PC-3 (cell line): ENCODE measurements at regions not wholly inside any gene's neighbourhood (a gene's known extent, or its start where the extent isn't known, plus 50 kb on each side); places are given as distances from the start of the nearest gene placed in this dataset.

Source experiments
- ATAC-seq: fragments of 200-7000 bp; cut with Tn5 transposase; 2 replicates; pipeline ENCODE4 v1.9.1; 2020; ENCODE audit warnings: mild to moderate bottlenecking, moderate library complexity
- BruUV-seq: library from RNA; stranded (reverse); fragments of 400-500 nt; replicated peaks from 2 replicates; lab custom pipeline; 2021; lab: Mats Ljungman, UMichigan
- CTCF ChIA-PET: fragments of 300-600 bp; sonication (Branson Sonifier 250); formaldehyde crosslinking; loops from one replicate; lab custom pipeline; 2022; ENCODE audit warnings: antibody characterized with exemption; lab: Charles Lee
- POLR2A ChIA-PET: fragments of 300-600 bp; sonication (Branson Sonifier 250); formaldehyde crosslinking; loops from one replicate; lab custom pipeline; 2022; ENCODE audit warnings: antibody characterized with exemption; ENCODE audit not compliant: unreplicated experiment; lab: Charles Lee
- DNase-seq: peaks from one replicate; pipeline ENCODE4 v3.0.0-alpha.2; 2015
- H2AFZ ChIP-seq: fragments of 300-600 bp; sonication (generic); 2 replicates; pipeline ENCODE4 v1.6.0; 2016; ENCODE audit warnings: antibody characterized with exemption, low read length
- H3F3A ChIP-seq: fragments of 300-600 bp; sonication (generic); one replicate; pipeline ENCODE4 v1.6.0; 2017; ENCODE audit warnings: antibody characterized with exemption, low read length, control low read depth, mild to moderate bottlenecking; ENCODE audit not compliant: unreplicated experiment
- H3K27ac ChIP-seq: fragments of 300-600 bp; sonication (generic); 2 replicates; pipeline ENCODE4 v1.5.1; 2016; ENCODE audit warnings: mild to moderate bottlenecking, low read length
- H3K27me3 ChIP-seq: fragments of 300-600 bp; sonication (generic); 2 replicates; pipeline ENCODE4 v1.6.1; 2016; ENCODE audit warnings: low read length, mixed read lengths
- H3K36me3 ChIP-seq: fragments of 300-600 bp; sonication (generic); 2 replicates; pipeline ENCODE4 v1.6.1; 2016; ENCODE audit warnings: low read depth, mixed run types, low read length, mixed read lengths
- H3K4me1 ChIP-seq: fragments of 300-600 bp; sonication (generic); 2 replicates; pipeline ENCODE4 v1.5.1; 2016; ENCODE audit warnings: low read length; ENCODE audit not compliant: insufficient read depth
- H3K4me2 ChIP-seq: fragments of 300-600 bp; sonication (generic); 2 replicates; pipeline ENCODE4 v1.6.0; 2016; ENCODE audit warnings: low read length
- H3K4me3 ChIP-seq: fragments of 300-600 bp; sonication (generic); 2 replicates; pipeline ENCODE4 v1.5.1; 2016; ENCODE audit warnings: mild to moderate bottlenecking, low read length, mixed read lengths
- H3K79me2 ChIP-seq: fragments of 300-600 bp; sonication (generic); 2 replicates; pipeline ENCODE4 v1.6.1; 2017; ENCODE audit warnings: low read length, mixed read lengths
- H3K9ac ChIP-seq: fragments of 300-600 bp; sonication (generic); 2 replicates; pipeline ENCODE4 v1.6.0; 2016; ENCODE audit warnings: mild to moderate bottlenecking, low read length
- H3K9me2 ChIP-seq: fragments of 300-600 bp; sonication (generic); replicated peaks from 2 replicates; pipeline ENCODE4 v1.6.1; 2016; ENCODE audit warnings: mixed run types, low read length, mixed read lengths
- H3K9me3 ChIP-seq: fragments of 300-600 bp; sonication (generic); 2 replicates; pipeline ENCODE4 v1.6.1; 2016; ENCODE audit warnings: low read length, mixed read lengths
- H4K20me1 ChIP-seq: fragments of 300-600 bp; sonication (generic); 2 replicates; pipeline ENCODE4 v1.6.1; 2016; ENCODE audit warnings: low read length, mixed read lengths
- CTCF ChIP-seq: fragments of 300-600 bp; sonication (generic); conservative IDR thresholded peaks from 2 replicates; pipeline ENCODE4 v1.5.1; 2017; ENCODE audit warnings: antibody characterized with exemption, low read depth, mild to moderate bottlenecking, low read length
- EZH2 ChIP-seq: fragments of 300-600 bp; sonication (generic); IDR thresholded peaks from one replicate; pipeline ENCODE4 v1.6.1; 2017; ENCODE audit warnings: antibody characterized with exemption, mild to moderate bottlenecking, low read length; ENCODE audit not compliant: unreplicated experiment
- EZH2phosphoT487 ChIP-seq: fragments of 300-600 bp; sonication (generic); IDR thresholded peaks from 2 replicates; pipeline ENCODE4 v1.6.1; 2018; ENCODE audit warnings: mild to moderate bottlenecking, antibody characterized with exemption, low read length, borderline replicate concordance
- intact Hi-C: fragments of 100-400 bp; cut with micrococcal nuclease; formaldehyde crosslinking; loops from 2 replicates; pipeline ENCODE4 v1.9.0; 2023

- no peaks in the 10 kb centered on the region for H3K36me3 ChIP-seq
- H3K9ac ChIP-seq, result no peak overlapping the region
- H3K27ac ChIP-seq, result no peak overlapping the region
- no peak overlapping the region for H2AFZ ChIP-seq
- no TSS peak for BruUV-seq
- intact Hi-C loops, result no loop called here
- no peaks in the 10 kb centered on the region for H3F3A ChIP-seq
- ChIA-PET POLR2A (no interaction called here), CTCF (no interaction called here)
- no peak overlapping the region for H3K4me2 ChIP-seq
- H3K4me3 ChIP-seq, result no peak overlapping the region
- no peaks in the 10 kb centered on the region for H4K20me1 ChIP-seq
- no peak for TF ChIP-seq EZH2
- no peak for TF ChIP-seq CTCF
- TF ChIP-seq EZH2phosphoT487, result no peak
- H3K4me1 ChIP-seq, result peaks cover 16% of the 10 kb centered on the region
- H3K79me2 ChIP-seq, result no peaks in the 10 kb centered on the region
- no peaks in the 10 kb centered on the region for H3K27me3 ChIP-seq
- DNase-seq, result no peak
- H3K9me2 ChIP-seq, result no peaks in the 10 kb centered on the region
- no peaks in the 10 kb centered on the region for H3K9me3 ChIP-seq
- no peak for ATAC-seq
Measured at GRCh38 chr3:107067421-107067820, 309.8 kb upstream of the CCDC54 start.

GRCh38 chr3:107068980-107069379 is 308.3 kb upstream of the CCDC54 start:
- ChIA-PET POLR2A (no interaction called here), CTCF (interaction anchor here (0.8 kb wide), 1 partner anchor 49 kb away, joined by 3 read pairs; no protein-coding TSS in a partner anchor)
- ATAC-seq, result peak; percentile 49
- no peaks in the 10 kb centered on the region for H3K9me2 ChIP-seq
- H3K27ac ChIP-seq, result no peak overlapping the region
- no peak overlapping the region for H3K9ac ChIP-seq
- no peaks in the 10 kb centered on the region for H3K79me2 ChIP-seq
- peaks cover 6% of the 10 kb centered on the region for H3K4me1 ChIP-seq
- H3K36me3 ChIP-seq, result no peaks in the 10 kb centered on the region
- intact Hi-C loops, result no loop called here
- no TSS peak for BruUV-seq
- no peak overlapping the region for H3K4me3 ChIP-seq
- H4K20me1 ChIP-seq, result no peaks in the 10 kb centered on the region
- peak; percentile 42 for DNase-seq
- H3K27me3 ChIP-seq, result no peaks in the 10 kb centered on the region
- no peaks in the 10 kb centered on the region for H3F3A ChIP-seq
- TF ChIP-seq CTCF (no peak), EZH2 (no peak), EZH2phosphoT487 (no peak)
- H2AFZ ChIP-seq, result no peak overlapping the region
- peak overlapping the region; percentile 44 for H3K4me2 ChIP-seq
- H3K9me3 ChIP-seq, result no peaks in the 10 kb centered on the region

GRCh38 chr3:107076946-107077345 is 300.3 kb upstream of the CCDC54 start:
- H3K9me2 ChIP-seq, result no peaks in the 10 kb centered on the region
- no peaks in the 10 kb centered on the region for H3K9me3 ChIP-seq
- ChIA-PET POLR2A (no interaction called here), CTCF (no interaction called here)
- TF ChIP-seq EZH2 (no peak), CTCF (no peak)
- H3K4me2 ChIP-seq, result no peak overlapping the region
- H2AFZ ChIP-seq, result no peak overlapping the region
- no peaks in the 10 kb centered on the region for H3F3A ChIP-seq
- no peak overlapping the region for H3K27ac ChIP-seq
- H3K4me1 ChIP-seq, result no peaks in the 10 kb centered on the region
- ATAC-seq (no peak), DNase-seq (no peak)
- H4K20me1 ChIP-seq, result no peaks in the 10 kb centered on the region
- intact Hi-C loops, result no loop called here
- no peaks in the 10 kb centered on the region for H3K79me2 ChIP-seq
- no peaks in the 10 kb centered on the region for H3K36me3 ChIP-seq
- no peaks in the 10 kb centered on the region for H3K27me3 ChIP-seq
- H3K4me3 ChIP-seq, result no peak overlapping the region
- BruUV-seq, result no TSS peak
- H3K9ac ChIP-seq, result no peak overlapping the region
